HG03439 (cell line): ENCODE measurements at regions not wholly inside any gene's neighbourhood (a gene's known extent, or its start where the extent isn't known, plus 50 kb on each side); places are given as distances from the start of the nearest gene placed in this dataset.
A peak's percentile ranks its signal among the peaks of the same experiment; 100 is the strongest.

Experiments used
- ATAC-seq: cut with Tn5 transposase; IDR thresholded peaks from one replicate; pipeline ENCODE4 v1.9.1; 2021; ENCODE audit warnings: mild to moderate bottlenecking, moderate library complexity; ENCODE audit not compliant: unreplicated experiment

GRCh38 chr4:10180927-10181744 is 64.5 kb upstream of the WDR1 start:
- ATAC-seq = peak; percentile 86

DNA sequence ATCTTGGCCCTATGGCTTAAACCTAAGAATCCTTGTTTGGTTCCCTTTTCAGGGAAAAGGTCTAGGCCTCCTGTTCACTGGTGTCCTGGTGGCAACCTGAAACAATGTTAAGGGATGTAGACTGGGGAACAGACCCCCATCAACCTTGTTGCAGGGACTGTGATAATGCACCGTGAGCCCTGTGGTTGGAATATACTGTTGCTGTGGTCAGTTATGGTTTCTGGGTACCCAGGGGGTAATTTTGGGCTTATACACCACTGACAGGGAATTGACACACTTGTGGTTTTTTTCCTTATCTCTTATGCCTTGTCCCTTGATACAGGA is 64.0 kb upstream of the WDR1 start:
- ATAC-seq = no peak

DNA sequence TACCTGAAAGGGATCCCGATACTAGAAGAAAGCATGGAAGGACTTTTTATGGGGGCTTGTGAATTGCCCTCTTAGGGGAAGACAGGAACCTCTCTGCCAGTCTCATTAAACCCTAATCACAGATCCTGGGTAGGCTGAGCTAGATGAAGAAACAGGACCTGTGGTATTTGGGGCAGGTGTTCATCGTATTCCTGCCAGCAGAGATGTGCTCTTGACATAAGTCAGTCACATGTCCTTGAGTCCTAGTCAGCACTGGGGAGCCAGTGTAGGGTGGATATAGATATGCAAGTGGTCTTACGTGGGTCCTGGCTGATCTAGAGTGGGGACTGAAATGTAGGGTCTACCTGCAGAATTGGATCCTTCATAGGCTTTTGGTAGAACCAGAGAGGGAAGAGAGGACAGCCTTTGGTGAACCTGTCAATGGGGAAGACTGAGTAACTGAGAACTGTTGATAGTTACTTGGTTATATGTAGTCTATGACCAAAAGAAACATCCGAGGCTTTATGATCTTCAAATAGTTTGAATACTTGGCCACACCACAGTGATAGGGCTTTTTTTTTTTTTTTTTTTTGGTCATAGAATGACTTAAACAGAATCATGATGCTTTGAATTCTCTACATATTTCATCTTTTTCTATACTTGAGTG is 63.5 kb upstream of the WDR1 start:
- no peak for ATAC-seq

DNA sequence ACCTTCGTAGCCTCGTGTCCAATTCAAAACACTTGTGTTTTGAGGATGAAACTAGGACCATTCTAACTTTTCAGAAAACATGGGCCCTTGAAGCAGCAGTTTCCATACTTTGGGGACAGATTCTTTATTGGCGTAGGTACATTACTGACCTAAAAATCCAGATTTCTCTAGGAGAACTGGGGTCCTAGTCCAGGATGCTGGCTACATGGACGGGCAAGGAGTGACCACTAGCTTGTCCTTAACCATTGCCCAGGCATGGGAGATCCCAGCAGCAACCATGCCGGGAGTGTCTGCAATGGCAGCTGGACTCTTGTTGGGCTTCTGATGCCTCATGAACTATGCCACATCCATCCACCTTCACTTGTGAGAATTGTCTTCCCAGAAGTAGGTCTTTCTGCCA is 62.2 kb upstream of the WDR1 start:
- ATAC-seq = no peak

DNA sequence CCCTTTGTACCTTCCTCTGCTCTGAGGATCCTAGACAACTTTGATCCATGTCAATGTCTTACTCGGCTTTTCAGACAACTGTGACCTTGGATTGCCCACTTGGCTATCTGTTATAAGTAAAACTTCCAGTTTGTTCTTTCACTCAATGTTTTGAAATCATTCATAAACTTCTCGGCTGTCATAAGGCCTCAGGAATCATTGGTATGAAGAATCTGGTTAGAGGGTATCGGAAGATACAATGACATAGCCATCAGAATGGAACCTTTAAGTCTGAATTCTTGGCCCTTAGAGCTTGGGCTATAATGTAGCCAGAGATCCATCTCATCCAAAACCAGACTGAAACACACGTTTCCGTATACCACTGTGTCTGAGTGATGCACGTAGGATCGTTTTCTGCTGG is 59.0 kb upstream of the WDR1 start:
- ATAC-seq = no peak

DNA sequence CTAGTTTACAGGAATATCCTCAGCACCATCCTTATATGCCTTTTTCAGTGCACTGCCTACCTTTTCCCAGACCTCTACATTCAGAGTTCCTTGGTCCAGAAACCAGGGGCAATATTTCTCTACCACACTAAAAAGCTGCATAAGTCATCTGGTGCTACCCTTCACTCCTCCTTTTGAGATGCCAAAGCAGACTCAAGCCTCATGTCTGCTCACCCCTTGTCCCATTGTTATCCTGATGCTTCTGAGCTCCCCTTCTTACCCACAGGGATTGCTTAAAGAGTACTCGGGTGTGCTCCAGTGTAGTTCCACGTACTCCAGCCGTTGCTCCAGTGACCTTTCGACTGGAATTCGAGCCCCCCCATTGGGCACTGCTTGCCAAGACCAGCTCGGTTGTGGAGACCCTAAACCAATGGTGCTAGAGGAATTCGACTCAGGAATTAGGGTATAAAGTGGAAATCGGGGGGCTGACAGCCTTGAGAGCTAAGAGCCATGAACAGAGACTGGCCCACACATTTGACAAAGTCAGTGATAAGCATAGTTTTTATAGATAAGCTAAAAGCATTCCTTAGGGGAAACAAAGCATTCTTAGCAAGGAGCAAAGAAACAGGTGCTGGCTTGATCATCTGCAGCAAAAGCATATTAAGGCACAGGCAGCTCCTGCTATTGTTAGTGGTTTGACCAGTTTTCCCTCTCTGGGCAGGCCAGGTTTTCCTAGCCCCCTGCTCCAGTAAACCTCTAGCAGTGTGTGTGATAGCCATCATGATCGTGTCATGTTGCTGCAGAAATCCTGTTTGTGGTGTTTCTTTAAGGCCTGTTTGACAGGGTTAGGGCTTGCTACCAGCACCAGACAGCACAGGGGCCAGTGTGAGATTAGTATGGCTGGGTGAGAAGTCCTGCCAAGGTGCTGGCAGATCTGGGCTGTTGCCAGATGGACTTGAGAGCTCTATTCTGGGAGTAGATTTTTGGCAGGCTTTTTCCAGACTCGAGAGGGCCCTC is 57.5 kb upstream of the WDR1 start:
- no peak for ATAC-seq

- no peak for ATAC-seq
Observed at GRCh38 chr4:10173037-10173753, 56.6 kb upstream of the WDR1 start.

GRCh38 chr4:10172278-10172921 is 55.8 kb upstream of the WDR1 start:
- ATAC-seq = no peak

DNA sequence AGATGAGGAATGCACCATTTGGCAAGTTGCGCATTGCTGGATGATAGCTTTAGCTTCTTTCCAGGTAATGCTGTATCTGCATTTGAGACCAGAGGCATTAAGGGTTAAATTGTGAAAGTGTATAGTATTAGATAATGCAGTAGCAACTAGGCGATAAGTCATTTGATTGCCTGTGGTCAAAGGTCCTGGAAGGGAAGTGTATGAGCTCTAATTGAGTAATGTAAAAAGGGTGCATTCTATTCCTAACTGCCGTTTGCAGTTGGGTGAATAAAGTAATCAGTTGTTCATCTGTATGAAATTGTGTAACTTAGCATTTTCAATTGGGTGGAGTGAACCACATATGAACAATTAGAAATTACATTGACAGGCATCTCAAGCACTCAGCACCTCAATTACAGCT is 54.5 kb upstream of the WDR1 start:
- ATAC-seq = no peak

DNA sequence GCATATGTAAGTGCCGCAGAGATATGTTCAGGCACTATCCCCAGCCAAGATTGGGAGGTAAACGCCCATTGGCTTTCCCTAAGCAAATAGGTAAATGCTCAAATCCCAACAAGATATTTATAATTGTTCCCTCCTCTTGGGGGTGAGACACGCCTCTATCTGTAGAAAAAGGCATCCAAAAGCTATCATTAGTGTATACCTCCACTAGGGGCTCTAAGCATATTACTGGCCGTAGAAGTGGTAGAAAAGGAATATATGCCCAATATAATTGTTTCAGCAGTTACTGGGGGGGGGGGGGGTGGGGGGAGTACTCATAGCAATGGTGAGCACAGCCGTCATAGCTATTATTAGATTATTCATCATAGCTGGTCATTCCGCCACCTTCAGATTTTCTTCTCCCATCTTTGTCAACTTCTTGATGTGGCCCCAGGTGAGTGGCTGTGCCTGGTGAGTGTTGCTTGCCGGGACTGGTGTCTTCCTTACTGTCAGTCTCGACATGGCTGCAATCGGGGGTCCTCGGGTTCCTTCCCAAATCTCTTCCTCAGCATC is 53.3 kb upstream of the WDR1 start:
- ATAC-seq = no peak

DNA sequence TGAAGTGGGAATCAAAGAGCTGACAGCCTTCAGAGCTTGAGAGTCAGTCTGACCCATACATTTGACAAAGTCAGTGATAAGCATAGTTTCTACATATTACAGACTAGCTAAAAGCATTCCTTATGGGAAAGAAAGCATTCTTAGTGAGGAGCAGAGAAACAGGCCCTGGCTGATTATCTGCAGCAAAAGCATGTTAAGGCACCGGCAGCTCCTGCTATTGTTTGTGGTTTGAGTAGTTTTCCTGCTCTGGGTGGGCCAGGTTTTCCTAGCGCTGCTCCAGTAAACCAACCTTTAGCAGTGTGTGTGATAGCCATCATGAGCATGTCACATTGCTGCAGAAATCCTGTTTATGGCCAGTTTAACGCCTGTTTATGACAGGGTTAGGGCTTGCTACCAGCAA is 51.6 kb upstream of the WDR1 start:
- no peak for ATAC-seq

GRCh38 chr4:10167201-10167600 is 50.6 kb upstream of the WDR1 start:
- no peak for ATAC-seq
